GM10266 (cell line): ENCODE measurements at regions not wholly inside any gene's neighbourhood (a gene's known extent, or its start where the extent isn't known, plus 50 kb on each side); places are given as distances from the start of the nearest gene placed in this dataset.

Experiments
- DNase-seq: peaks from one replicate; pipeline ENCODE4 v3.0.0; 2012; ENCODE audit errors: extremely low spot score
- TF ChIP-seq, protein P1 (sequence below): IDR thresholded peaks from 2 replicates; pipeline ENCODE4 v1.5.1; 2012; ENCODE audit warnings: mild to moderate bottlenecking, low read depth; ENCODE audit not compliant: control insufficient read depth, insufficient read depth; ENCODE audit errors: missing control alignments

DNA sequence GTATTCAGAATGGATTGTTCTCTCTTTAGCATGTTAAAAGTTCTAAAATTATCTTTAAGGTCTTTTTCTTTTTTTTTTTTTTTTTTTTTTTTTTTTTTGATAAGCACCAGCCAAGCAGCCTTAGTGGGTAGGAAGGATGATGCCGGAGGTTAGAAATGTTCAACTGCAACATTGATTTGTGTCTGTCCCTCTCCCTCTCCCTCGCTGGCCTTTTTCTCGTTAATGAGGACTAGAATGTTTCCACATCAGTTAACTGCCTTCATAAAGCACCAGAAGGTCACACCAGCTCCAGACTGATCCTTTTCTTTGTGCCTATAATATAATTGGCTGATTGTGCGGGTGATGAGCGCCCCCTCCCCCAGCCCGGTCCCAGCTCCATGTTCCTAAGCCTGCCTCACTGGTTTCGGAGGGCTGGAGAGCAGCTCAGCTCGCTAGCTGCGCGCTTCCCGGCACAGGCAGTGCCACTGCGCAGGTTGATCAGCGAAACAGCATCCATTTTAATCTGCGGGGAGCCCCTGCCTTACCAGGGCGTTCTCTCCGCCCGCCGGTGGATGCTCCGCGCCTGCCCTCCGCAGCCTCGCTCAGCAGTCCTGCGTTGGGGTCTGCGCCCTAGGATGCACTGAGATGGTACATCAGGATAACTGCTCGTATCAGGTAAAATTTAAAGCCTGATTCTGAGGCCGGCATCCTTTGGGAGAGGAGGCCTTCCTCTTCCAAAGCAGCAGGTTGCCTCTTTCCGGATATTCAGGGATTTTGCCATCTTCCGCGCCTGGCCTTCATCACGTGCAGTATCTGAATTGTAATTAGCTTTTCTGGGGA lies 148.9 kb upstream of the IL12A start, which contains the start of gene SCHIP1:
Gene SCHIP1 (plus strand): TSS at position 301 of the 819 bp plus-strand sequence.
- TF ChIP-seq, protein P1, sequence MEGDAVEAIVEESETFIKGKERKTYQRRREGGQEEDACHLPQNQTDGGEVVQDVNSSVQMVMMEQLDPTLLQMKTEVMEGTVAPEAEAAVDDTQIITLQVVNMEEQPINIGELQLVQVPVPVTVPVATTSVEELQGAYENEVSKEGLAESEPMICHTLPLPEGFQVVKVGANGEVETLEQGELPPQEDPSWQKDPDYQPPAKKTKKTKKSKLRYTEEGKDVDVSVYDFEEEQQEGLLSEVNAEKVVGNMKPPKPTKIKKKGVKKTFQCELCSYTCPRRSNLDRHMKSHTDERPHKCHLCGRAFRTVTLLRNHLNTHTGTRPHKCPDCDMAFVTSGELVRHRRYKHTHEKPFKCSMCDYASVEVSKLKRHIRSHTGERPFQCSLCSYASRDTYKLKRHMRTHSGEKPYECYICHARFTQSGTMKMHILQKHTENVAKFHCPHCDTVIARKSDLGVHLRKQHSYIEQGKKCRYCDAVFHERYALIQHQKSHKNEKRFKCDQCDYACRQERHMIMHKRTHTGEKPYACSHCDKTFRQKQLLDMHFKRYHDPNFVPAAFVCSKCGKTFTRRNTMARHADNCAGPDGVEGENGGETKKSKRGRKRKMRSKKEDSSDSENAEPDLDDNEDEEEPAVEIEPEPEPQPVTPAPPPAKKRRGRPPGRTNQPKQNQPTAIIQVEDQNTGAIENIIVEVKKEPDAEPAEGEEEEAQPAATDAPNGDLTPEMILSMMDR: no peak
- no peak for DNase-seq

DNA sequence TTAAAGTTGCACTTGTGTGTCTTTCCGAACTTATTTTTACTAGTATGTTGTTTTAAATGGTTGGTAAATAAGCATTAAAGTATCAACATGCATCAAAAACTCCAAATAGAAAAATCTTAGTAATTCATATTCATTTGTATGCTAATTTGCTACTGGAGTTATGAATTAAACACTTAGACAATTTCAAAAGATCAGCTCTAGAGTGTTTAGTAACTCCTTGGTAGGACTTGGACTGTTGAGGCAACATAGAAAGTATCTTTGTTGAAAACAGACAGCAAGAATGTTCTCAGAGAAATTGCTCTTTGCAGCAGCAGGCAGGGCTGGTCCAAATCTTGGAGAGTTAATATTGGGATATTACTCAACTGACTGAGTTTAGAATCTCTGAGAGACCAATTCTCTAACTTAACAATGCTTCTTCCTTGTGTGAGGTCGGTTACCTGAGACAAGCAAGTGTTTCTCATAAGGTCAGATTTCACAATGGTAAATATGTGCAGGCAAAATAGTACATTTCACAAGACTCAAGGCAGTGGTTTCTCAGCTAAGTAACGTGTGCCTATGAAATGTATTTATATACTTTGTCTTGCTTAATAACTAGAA lies 147.8 kb upstream of the IL12A start:
- no peak for DNase-seq
- TF ChIP-seq, protein P1: no peak

DNA sequence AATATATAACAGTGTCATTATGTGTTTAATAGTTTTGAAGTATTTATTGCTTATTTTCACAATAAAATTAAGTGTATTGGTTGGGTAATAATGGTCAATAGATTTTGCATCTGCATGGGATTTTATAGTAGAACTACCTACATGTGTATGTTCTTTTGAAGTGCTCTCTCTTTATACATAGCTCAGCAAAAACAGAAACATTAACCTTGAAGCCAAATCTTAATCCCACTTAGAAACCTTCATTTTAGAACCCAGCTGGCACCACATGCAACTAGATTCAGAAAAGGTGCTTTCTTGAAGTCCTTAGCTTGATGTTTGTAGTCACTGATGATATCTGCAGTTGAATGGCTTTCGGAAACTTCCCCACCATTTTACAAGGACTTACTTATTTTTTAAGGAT lies 146.9 kb upstream of the IL12A start:
- TF ChIP-seq, protein P1: no peak
- no peak for DNase-seq

DNA sequence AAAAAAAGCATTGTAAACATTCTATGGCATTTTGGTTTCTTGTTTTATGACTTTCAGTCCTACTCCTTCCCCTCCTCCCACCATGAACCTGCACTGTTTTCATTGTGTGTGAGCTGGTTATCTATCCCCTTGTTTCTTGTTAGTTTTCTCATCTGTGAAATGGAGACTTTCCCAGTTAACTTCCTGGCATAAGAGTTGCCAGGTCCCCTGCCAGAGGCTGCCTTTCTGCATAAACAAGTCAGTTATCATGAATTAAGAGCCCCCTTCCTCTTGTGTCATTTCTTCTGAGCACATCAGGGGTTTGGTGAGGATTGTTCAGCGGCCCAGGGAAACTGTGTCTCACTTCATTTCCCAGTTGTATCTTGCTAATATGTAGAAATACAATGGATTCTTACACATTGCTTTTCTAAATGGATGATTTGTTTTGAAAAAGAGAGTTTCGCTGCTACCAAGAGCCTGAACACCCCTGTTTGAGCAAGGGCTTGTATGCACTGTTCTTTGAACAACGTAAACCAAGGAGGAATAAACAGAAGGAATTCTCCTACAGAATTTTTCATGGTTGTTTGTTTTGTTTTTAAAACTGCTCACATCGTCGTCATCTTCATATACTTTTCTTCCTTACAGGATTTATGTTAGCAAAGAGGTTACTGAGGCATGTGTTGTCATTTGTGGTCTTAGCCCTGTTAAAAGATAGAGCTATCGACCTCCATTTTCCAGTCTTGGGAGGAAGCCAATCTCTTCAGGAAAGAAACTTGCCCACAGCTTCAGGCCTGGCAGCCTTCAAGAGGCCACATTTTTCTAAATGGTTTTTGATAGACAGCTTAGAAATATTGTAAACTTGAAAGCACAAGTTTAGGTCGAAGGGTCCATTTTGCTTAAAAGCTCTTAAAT lies 144.6 kb upstream of the IL12A start:
- DNase-seq: no peak
- TF ChIP-seq, protein P1: no peak

DNA sequence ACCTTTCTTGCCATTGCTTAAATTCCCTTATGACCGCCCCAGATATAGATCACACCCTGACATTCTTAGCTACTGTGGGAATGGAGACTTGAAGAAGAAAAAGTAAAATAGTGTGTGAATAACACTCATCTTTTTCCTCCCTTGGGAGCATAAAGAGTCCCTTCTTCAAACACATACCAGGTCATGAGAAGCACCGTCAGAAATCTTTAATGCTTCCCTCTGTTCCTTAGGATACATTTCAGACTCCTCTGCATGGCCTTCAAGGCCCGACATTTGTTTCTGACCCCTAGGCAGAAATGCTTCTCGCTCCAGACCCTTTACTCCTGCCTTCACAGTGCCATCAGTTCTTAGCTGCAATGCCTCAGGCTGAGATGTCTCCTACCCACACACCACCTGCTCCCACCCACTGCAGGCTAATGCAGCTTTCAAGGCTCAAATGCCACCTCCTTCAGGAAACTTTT lies 143.8 kb upstream of the IL12A start:
- TF ChIP-seq, protein P1: no peak
- DNase-seq: no peak

DNA sequence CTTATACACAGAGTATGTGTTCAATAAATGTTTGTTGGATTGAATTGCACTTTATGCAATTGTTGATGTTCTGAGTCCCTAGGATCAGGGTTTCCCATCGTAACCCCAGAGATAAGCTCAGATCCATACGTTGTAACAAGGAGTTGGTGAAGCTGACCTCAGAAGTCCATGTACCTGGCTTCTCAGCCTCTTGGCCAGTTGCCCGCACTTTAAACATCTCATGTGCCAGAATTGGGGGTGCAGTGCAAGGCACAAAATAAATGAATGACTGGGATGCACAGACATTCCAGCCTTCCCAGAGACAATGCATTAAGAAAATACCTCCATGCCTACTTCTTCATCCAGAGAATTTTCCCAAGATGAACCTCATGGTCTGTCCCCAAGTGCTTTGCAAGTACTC lies 142.9 kb upstream of the IL12A start:
- TF ChIP-seq, protein P1: no peak
- no peak for DNase-seq
